GM12892 (cell line): ENCODE measurements at regions not wholly inside any gene's neighbourhood (a gene's known extent, or its start where the extent isn't known, plus 50 kb on each side); places are given as distances from the start of the nearest gene placed in this dataset.

Experiments used
- DNase-seq: peaks from one replicate; pipeline ENCODE4 v3.0.0; 2011; ENCODE audit not compliant: insufficient read length
- FAIRE-seq: peaks from 2 replicates; lab custom pipeline; 2011; peaks lifted over from hg19 to GRCh38; lab: Jason Lieb, UNC
- POLR2A ChIP-seq: IDR thresholded peaks from 2 replicates; pipeline ENCODE4 v1.6.1; 2011; ENCODE audit warnings: low read depth, low read length, control low read depth
- POLR2AphosphoS5 ChIP-seq: IDR thresholded peaks from 2 replicates; pipeline ENCODE4 v1.6.1; 2011; ENCODE audit warnings: low read depth, low read length, control low read depth
- TAF1 ChIP-seq: IDR thresholded peaks from 2 replicates; pipeline ENCODE4 v1.6.1; 2011; ENCODE audit warnings: low read depth, mild to moderate bottlenecking, control low read depth, low read length, borderline replicate concordance

DNA sequence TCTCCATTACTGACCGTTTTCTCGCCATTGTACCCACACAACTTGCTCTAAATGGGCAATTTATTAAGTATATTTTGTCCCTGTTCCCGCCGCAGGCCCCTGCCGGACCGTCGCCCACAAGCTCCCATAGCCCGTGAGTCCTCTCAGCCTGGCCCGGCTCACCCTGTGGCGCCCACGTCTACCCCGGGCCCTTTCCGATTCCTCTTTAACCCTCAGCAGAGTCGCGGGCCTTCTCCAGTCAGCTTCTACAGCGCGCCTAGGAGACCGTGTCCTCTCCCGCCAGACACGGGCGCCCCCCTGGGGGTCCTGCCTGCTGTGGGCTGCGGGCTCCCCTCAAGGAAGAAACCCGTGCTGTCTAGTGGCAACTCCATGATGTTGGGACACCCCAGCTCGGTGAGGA is 57.8 kb upstream of the SPATA31E1 start:
- DNase-seq (no peak), FAIRE-seq (no peak)
- TF ChIP-seq POLR2A (no peak), POLR2AphosphoS5 (no peak), TAF1 (no peak)

GRCh38 chr9:87826331-87826730 is 56.3 kb upstream of the SPATA31E1 start:
- FAIRE-seq (no peak), DNase-seq (no peak)
- TF ChIP-seq POLR2AphosphoS5 (no peak), POLR2A (no peak), TAF1 (no peak)

- no peak for FAIRE-seq
These were observed 55.3 kb upstream of the SPATA31E1 start for GRCh38 chr9:87827341-87827740.

DNA sequence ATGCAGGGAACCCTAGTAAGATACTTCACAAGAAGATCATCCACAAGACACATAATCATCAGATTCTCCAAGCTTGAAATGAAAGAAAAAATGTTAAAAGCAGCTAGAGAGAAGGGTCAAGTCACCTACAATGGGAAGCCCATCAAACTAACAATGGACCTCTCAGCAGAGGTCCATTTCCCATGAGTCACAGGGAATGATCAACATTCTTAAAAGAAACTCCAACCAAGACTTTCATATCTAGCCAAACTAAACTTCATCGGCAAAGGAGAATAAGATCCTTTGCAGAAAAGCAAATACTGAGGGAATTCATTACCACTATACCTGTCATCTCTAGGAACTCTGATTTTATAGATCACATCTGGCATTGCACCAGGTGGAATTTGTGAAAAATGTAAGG is 52.9 kb upstream of the SPATA31E1 start:
- TF ChIP-seq POLR2AphosphoS5 = no peak
- no peak for TF ChIP-seq TAF1
- no peak for TF ChIP-seq POLR2A
- no peak for FAIRE-seq
- no peak for DNase-seq

More at GRCh38 chr9:87827341-87827740, 55.3 kb upstream of the SPATA31E1 start:
- TF ChIP-seq POLR2A (no peak), POLR2AphosphoS5 (no peak), TAF1 (no peak)
- no peak for DNase-seq

GRCh38 chr9:87830446-87830845 is 52.2 kb upstream of the SPATA31E1 start:
- DNase-seq (no peak), FAIRE-seq (no peak)
- TF ChIP-seq TAF1 = no peak
- TF ChIP-seq POLR2AphosphoS5 = no peak
- no peak for TF ChIP-seq POLR2A

DNA sequence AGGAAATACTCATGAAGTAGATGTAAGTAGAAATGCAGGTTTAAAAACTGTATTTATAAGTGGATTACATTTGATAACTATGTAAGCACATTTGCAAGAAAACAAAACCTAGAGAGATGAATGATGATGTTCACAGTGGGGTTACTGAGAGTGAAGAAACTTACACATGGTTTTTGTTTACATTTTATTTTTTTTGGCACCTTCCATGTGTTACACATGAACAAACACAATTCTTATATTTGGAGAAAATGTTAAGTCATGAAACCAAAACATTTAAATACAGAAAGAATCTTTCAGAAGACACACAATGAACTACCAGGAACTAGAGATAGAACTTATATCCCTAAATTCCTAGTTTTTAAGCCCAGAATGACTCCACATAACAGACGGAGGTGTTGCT is 51.5 kb upstream of the SPATA31E1 start:
- DNase-seq (no peak), FAIRE-seq (no peak)
- TF ChIP-seq POLR2AphosphoS5 (no peak), POLR2A (no peak), TAF1 (no peak)
